WERI-Rb-1 (cell line): ENCODE measurements at regions not wholly inside any gene's neighbourhood (a gene's known extent, or its start where the extent isn't known, plus 50 kb on each side); places are given as distances from the start of the nearest gene placed in this dataset.
"Not testable (repeated sequence)": the region's sequence is repeated elsewhere in the genome, so short reads cannot be mapped to it uniquely, and the experiment has no call there.

Source experiments
- DNase-seq: peaks from one replicate; pipeline ENCODE4 v3.0.0-alpha.2; 2020
- H3K27ac ChIP-seq: fragments of 250-450 bp; sonication (Bioruptor Pico); 2 replicates; pipeline ENCODE4 v1.5.1; 2020; ENCODE audit warnings: mild to moderate bottlenecking, moderate library complexity
- H3K27me3 ChIP-seq: fragments of 250-450 bp; sonication (Bioruptor Pico); 2 replicates; pipeline ENCODE4 v1.5.1; 2021; ENCODE audit warnings: mild to moderate bottlenecking, low read depth, moderate library complexity; ENCODE audit not compliant: insufficient read depth, severe bottlenecking
- H3K36me3 ChIP-seq: fragments of 250-450 bp; sonication (Bioruptor Pico); 2 replicates; pipeline ENCODE4 v1.5.1; 2020; ENCODE audit warnings: mild to moderate bottlenecking, moderate library complexity
- H3K4me3 ChIP-seq: 2 replicates; pipeline ENCODE4 v1.5.1; 2011; ENCODE audit warnings: low read depth, mild to moderate bottlenecking, control low read depth, low read length
- H3K9me3 ChIP-seq: fragments of 250-450 bp; sonication (Bioruptor Pico); 2 replicates; pipeline ENCODE4 v1.5.1; 2021; ENCODE audit warnings: mild to moderate bottlenecking, moderate library complexity; ENCODE audit not compliant: severe bottlenecking
- TF ChIP-seq, protein P1 (sequence below): IDR thresholded peaks from 2 replicates; pipeline ENCODE4 v1.5.1; 2011; ENCODE audit warnings: low read depth, mild to moderate bottlenecking, control low read depth, inconsistent platforms, low read length

DNA sequence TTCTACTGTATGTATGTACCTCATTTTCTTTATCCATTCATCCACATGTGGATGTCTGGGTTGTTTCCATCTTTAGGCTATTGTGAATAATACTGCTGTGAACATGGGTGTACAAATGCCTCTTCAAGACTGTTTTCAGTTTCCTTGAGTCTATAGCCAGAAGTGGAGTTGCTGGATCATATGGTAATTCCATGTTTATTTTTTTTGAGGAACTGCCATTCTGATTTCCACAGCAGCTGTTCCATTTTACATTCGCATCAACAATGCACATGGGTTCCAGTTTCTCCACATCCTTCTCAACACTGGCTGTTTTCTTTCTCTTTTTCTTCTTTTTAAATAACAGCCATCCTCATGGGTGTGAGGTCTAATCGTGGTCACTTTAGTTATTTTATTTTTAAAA, 69.9 kb upstream of the CTBP2 start:
- Histone ChIP-seq H3K4me3 (no peak overlapping the region), H3K36me3 (no peaks in the 10 kb centered on the region), H3K27ac (no peak overlapping the region), H3K9me3 (no peaks in the 10 kb centered on the region), H3K27me3 (peaks cover 29% of the 10 kb centered on the region)
- no peak for DNase-seq
- TF ChIP-seq, protein P1, sequence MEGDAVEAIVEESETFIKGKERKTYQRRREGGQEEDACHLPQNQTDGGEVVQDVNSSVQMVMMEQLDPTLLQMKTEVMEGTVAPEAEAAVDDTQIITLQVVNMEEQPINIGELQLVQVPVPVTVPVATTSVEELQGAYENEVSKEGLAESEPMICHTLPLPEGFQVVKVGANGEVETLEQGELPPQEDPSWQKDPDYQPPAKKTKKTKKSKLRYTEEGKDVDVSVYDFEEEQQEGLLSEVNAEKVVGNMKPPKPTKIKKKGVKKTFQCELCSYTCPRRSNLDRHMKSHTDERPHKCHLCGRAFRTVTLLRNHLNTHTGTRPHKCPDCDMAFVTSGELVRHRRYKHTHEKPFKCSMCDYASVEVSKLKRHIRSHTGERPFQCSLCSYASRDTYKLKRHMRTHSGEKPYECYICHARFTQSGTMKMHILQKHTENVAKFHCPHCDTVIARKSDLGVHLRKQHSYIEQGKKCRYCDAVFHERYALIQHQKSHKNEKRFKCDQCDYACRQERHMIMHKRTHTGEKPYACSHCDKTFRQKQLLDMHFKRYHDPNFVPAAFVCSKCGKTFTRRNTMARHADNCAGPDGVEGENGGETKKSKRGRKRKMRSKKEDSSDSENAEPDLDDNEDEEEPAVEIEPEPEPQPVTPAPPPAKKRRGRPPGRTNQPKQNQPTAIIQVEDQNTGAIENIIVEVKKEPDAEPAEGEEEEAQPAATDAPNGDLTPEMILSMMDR, result no peak

DNA sequence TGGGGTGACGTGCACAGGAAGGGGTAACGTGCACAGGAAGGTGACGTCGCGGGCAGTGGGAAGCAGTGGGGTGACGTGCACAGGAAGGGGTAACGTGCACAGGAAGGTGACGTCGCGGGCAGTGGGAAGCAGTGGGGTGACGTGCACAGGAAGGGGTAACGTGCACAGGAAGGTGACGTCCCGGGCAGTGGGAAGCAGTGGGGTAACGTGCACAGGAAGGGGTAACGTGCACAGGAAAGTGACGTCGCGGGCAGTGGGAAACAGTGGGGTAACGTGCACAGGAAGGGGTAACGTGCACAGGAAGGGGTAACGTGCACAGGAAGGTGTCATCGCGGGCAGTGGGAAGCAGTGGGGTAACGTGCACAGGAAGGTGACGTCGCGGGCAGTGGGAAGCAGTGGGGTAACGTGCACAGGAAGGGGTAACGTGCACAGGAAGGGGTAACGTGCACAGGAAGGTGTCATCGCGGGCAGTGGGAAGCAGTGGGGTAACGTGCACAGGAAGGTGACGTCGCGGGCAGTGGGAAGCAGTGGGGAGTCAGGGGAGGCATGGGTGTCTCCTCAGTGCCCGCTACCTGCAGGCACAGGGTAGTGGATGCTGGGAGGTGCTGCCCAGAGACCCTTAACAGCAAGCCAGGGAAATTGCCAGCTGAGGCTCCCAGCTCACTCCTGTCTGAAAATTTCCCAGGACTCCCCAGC, 68.0 kb upstream of the CTBP2 start:
- H3K9me3 ChIP-seq, H3K4me3 ChIP-seq: not testable (repeated sequence)

DNA sequence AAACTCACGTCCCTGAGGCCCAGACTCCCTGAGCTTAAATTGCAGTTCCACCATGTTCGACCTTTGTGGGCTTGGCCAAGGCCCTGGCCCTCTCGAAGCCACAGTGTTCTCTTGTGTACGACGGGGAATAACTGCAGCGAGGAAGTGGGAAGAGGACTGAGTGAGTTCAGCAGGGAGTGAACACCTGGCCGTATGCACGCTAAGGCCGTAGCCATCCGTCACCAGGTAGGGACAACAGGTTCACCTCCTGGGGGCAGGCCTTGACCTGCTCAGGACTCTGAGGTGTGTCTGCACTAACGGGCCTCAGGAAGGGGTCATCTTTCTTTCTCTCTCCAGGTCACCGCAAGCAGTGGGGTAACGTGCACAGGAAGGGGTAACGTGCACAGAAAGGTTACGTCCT, 67.2 kb upstream of the CTBP2 start:
- DNase-seq, result no peak
- no peak overlapping the region for H3K4me3 ChIP-seq
- no peaks in the 10 kb centered on the region for H3K9me3 ChIP-seq
- H3K27me3 ChIP-seq, result peaks cover 15% of the 10 kb centered on the region
- no peak overlapping the region for H3K27ac ChIP-seq
- H3K36me3 ChIP-seq, result no peaks in the 10 kb centered on the region
- TF ChIP-seq, protein P1, result no peak

More for the DNA sequence above, 68.0 kb upstream of the CTBP2 start:
- not testable (repeated sequence) for DNase-seq, H3K36me3 ChIP-seq, H3K27ac ChIP-seq
- H3K27me3 ChIP-seq, result peaks cover 22% of the 10 kb centered on the region

DNA sequence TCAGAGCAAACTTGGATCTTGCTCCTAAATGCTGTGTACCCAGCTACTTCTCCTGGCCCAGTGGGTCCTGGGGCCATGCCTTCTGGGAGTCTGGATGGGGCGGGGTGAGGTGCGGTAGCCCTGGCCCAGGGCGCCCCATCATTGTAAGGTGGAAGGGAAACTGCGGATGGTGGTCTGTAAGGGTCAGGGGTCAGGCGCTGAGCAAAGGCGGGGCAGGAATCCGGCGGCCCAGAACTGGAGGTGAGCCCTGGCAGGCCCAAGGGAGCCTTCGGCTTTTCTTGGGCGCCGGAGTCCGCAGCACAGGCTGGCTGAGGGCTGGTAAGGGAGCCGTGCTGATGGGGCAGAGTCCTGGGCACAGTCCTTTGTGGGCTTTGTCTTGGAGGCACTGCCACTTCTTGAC, 66.5 kb upstream of the CTBP2 start:
- no peak overlapping the region for H3K27ac ChIP-seq
- TF ChIP-seq, protein P1, result no peak
- H3K9me3 ChIP-seq, result no peaks in the 10 kb centered on the region
- peaks cover 15% of the 10 kb centered on the region for H3K27me3 ChIP-seq
- no peak for DNase-seq
- H3K4me3 ChIP-seq, result no peak overlapping the region
- no peaks in the 10 kb centered on the region for H3K36me3 ChIP-seq

DNA sequence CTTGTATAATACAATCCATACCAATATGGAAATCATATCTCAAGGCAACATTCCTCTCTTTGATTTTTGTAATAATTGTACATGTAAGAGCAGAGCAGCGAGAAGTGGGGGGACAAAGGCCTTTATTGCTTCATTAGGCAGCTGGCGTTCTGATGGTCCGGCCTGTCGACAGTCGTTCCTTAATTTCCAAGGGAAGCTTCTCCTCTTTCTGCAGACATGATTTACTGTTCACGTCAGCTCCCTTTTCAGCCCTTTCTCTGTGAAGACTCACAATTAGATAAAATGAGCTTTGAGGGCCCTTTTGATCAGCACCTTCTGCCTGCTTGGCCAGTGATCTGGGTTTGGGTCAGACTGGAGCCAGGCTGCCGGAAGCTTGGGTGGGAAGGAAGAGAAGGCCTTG, 65.6 kb upstream of the CTBP2 start:
- no peak overlapping the region for H3K4me3 ChIP-seq
- no peak overlapping the region for H3K27ac ChIP-seq
- TF ChIP-seq, protein P1, result no peak
- no peaks in the 10 kb centered on the region for H3K9me3 ChIP-seq
- DNase-seq, result no peak
- peaks cover 14% of the 10 kb centered on the region for H3K27me3 ChIP-seq
- H3K36me3 ChIP-seq, result no peaks in the 10 kb centered on the region

DNA sequence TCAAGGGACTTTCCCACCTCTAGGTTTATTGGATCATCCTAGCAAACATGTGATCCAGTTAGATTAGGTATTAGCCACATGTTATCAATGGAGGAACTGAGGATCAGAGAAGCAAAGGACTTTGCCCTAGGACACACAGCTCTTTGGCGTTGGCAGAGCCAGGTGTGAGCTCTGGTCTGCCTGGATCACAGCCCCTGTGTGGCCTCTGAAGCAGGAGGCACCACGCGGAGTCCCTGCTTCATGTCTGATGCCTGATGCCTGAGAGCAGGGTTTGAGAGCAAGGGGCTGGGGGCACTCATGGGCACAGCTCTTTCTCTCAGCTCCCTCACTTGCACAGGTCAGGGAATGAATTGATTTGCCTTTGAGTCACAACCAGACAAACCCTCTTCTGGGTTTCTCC, 64.7 kb upstream of the CTBP2 start:
- Histone ChIP-seq H3K36me3 (no peaks in the 10 kb centered on the region), H3K27me3 (peaks cover 6% of the 10 kb centered on the region), H3K27ac (no peak overlapping the region), H3K4me3 (no peak overlapping the region), H3K9me3 (no peaks in the 10 kb centered on the region)
- DNase-seq, result no peak
- TF ChIP-seq, protein P1, result no peak
